GM18873 (cell line): ENCODE measurements at regions not wholly inside any gene's neighbourhood (a gene's known extent, or its start where the extent isn't known, plus 50 kb on each side); places are given as distances from the start of the nearest gene placed in this dataset.

ENCODE experiments used
- ATAC-seq: cut with Tn5 transposase; IDR thresholded peaks from one replicate; pipeline ENCODE4 v1.9.1; 2021; ENCODE audit warnings: mild to moderate bottlenecking, moderate library complexity, moderate number of reproducible peaks; ENCODE audit not compliant: unreplicated experiment, low FRiP score

GRCh38 chr16:73616166-73616753 is 568.3 kb upstream of the ZFHX3 start:
- ATAC-seq: no peak

GRCh38 chr16:73615071-73615940 is 567.4 kb upstream of the ZFHX3 start:
- ATAC-seq: no peak

- ATAC-seq: no peak
These were observed 566.2 kb upstream of the ZFHX3 start for GRCh38 chr16:73614131-73614530.

DNA sequence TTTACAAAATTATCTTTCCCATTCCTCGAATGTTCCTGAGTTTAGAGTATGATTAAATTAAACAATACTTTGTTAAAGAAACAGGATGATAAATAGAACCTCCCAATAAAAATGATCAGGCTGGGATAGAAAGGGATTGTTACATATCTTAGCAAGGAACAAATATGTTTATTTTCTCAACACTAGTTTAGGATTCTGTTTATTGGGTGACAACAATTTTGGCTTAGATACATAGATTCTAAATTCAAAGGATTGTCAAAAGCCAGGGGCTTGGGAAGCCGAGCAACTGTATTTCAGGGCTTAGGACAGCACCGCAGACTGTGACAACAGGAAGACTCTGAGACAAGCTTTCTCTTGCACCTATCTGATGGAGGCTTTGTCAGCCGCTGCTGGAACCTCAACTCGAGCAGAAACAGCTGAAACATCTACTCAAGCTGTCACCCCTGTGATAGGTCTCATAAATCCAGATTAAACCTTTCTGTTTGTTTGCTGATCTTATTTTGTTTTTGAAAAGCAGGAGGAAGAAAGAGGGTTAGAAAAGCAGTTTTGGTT is 562.8 kb upstream of the ZFHX3 start:
- no peak for ATAC-seq

DNA sequence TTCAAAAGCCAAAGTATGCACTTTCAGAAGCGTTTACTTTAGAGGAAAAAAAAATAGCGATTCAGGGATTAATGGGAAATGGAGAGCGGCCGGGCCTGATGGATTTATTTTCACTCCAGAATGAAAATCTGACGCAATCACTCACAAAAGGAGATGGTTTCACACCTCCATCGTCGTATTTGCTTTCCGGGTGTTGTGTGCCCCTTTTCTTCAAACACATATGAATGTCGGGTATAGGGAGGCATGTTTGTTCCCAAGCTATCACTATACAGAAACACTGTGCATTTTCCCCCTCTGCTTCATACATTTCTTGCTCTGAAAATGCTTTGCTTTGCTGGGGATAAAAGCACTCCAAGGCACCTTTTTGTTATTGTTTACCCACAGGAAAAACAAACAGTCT is 562.2 kb upstream of the ZFHX3 start:
- ATAC-seq: no peak

DNA sequence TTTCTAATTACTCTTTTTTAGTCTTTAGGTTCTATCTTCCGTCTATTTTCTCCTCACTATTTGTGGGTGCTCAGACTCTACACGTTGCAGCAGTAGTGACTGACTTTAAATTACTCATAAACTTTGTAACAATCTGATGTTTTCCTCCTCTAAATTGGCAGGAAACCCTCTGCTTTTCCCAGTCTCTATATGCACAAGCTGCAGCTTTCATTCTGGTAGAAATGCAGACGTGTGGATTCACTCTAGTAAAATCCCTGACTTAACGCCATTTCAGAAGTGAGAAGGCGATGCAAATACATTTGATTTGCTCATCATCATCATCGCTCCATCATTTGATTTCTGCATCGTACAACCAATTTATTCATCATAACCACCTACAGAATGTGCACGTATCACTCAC is 561.0 kb upstream of the ZFHX3 start:
- no peak for ATAC-seq

- no peak for ATAC-seq
These were observed 557.4 kb upstream of the ZFHX3 start for GRCh38 chr16:73605309-73605708.

- no peak for ATAC-seq
These were observed 554.0 kb upstream of the ZFHX3 start for GRCh38 chr16:73601911-73602310.

DNA sequence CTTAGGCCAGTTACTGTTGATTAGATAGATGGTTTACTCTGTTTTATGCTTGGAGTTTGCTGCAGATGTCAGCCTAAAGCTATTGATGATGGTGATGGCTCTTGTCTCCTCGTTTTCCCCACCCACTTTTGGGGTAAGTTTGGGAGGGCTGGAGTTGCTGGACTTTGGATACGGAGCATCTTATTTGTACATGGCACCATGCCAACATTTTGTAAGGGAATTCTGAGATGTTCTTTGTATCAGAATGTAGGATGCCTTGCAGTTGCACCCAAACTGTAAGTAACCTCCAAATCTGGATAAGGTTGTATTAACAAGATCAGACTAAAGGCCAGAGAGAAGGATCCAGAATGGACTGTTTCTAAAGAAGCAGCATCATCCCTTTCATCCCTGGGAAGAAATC is 551.9 kb upstream of the ZFHX3 start:
- ATAC-seq: no peak

GRCh38 chr16:73599351-73599750 is 551.4 kb upstream of the ZFHX3 start:
- ATAC-seq: no peak

DNA sequence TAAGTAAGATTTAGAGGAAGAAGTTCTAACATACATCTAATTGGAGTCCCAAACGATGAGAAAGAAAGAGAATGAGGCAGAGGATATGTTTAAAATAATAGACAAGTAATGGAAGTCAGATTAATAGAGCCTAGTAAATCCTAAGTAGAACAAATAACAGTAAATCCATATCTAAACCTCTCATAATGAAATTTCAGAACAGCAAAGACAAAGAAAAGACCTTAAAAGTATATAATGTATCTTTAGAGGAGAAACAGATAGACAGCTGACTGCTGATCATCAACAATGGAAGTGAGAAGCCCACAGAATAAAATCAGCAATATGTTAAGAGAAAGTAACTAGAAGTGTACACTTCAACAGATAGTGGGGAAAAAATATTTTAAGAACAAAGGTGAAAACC is 536.2 kb upstream of the ZFHX3 start:
- no peak for ATAC-seq

GRCh38 chr16:73572135-73572828 is 524.4 kb upstream of the ZFHX3 start:
- ATAC-seq: no peak

DNA sequence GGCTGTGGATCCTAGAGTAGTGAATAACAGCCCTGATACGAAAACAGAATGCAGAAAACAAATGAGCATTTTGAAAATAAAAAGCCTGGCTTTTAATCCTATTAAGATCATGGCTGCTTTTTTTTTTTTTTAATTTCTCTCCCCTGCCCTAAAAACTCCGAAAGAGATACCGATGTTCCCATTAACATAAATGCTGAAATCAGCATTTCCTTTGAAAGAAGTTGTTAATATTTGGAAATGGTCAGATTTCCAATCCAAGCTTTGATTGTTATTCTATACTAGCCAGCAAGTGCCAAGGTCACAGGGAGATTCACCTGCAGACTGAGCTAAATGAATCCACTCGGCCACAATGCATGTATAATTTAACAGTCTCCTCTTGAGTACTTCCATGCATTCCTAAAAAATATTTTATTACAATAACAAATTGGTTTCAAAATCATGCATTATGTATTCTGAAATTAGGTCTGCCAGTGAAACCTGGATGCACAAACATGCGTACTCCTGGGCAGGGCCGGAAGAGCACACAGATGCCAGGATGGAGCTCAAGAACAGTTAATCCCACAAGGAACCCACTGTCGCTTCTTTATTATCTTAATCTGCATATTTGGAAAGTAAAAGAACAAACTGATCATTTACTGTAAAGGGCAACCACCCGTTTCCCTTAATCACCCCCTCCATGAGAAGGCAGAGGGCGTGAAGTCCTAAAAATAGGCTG is 521.5 kb upstream of the ZFHX3 start:
- ATAC-seq: no peak

- ATAC-seq: no peak
These were observed 520.8 kb upstream of the ZFHX3 start for GRCh38 chr16:73568769-73569168.

- no peak for ATAC-seq
These were observed 518.0 kb upstream of the ZFHX3 start for GRCh38 chr16:73565925-73566324.

GRCh38 chr16:73565263-73565662 is 517.3 kb upstream of the ZFHX3 start:
- ATAC-seq: no peak

- ATAC-seq: no peak
These were observed 515.8 kb upstream of the ZFHX3 start for GRCh38 chr16:73563709-73564108.

- no peak for ATAC-seq
These were observed 512.6 kb upstream of the ZFHX3 start for GRCh38 chr16:73560497-73560896.

- peak; percentile 44 for ATAC-seq
These were observed 510.3 kb upstream of the ZFHX3 start for GRCh38 chr16:73558219-73558618.

- ATAC-seq: no peak
These were observed 506.2 kb upstream of the ZFHX3 start for GRCh38 chr16:73553941-73554660.
